PC-3 (cell line): ENCODE measurements at regions not wholly inside any gene's neighbourhood (a gene's known extent, or its start where the extent isn't known, plus 50 kb on each side); places are given as distances from the start of the nearest gene placed in this dataset.

Experiments used
- ATAC-seq: fragments of 200-7000 bp; cut with Tn5 transposase; 2 replicates; pipeline ENCODE4 v1.9.1; 2020; ENCODE audit warnings: mild to moderate bottlenecking, moderate library complexity
- BruUV-seq: library from RNA; stranded (reverse); fragments of 400-500 nt; replicated peaks from 2 replicates; lab custom pipeline; 2021; lab: Mats Ljungman, UMichigan
- CTCF ChIA-PET: fragments of 300-600 bp; sonication (Branson Sonifier 250); formaldehyde crosslinking; loops from one replicate; lab custom pipeline; 2022; ENCODE audit warnings: antibody characterized with exemption; lab: Charles Lee
- POLR2A ChIA-PET: fragments of 300-600 bp; sonication (Branson Sonifier 250); formaldehyde crosslinking; loops from one replicate; lab custom pipeline; 2022; ENCODE audit warnings: antibody characterized with exemption; ENCODE audit not compliant: unreplicated experiment; lab: Charles Lee
- DNase-seq: peaks from one replicate; pipeline ENCODE4 v3.0.0-alpha.2; 2015
- H2AFZ ChIP-seq: fragments of 300-600 bp; sonication (generic); 2 replicates; pipeline ENCODE4 v1.6.0; 2016; ENCODE audit warnings: antibody characterized with exemption, low read length
- H3F3A ChIP-seq: fragments of 300-600 bp; sonication (generic); one replicate; pipeline ENCODE4 v1.6.0; 2017; ENCODE audit warnings: antibody characterized with exemption, low read length, control low read depth, mild to moderate bottlenecking; ENCODE audit not compliant: unreplicated experiment
- H3K27ac ChIP-seq: fragments of 300-600 bp; sonication (generic); 2 replicates; pipeline ENCODE4 v1.5.1; 2016; ENCODE audit warnings: mild to moderate bottlenecking, low read length
- H3K27me3 ChIP-seq: fragments of 300-600 bp; sonication (generic); 2 replicates; pipeline ENCODE4 v1.6.1; 2016; ENCODE audit warnings: low read length, mixed read lengths
- H3K36me3 ChIP-seq: fragments of 300-600 bp; sonication (generic); 2 replicates; pipeline ENCODE4 v1.6.1; 2016; ENCODE audit warnings: low read depth, mixed run types, low read length, mixed read lengths
- H3K4me1 ChIP-seq: fragments of 300-600 bp; sonication (generic); 2 replicates; pipeline ENCODE4 v1.5.1; 2016; ENCODE audit warnings: low read length; ENCODE audit not compliant: insufficient read depth
- H3K4me2 ChIP-seq: fragments of 300-600 bp; sonication (generic); 2 replicates; pipeline ENCODE4 v1.6.0; 2016; ENCODE audit warnings: low read length
- H3K4me3 ChIP-seq: fragments of 300-600 bp; sonication (generic); 2 replicates; pipeline ENCODE4 v1.5.1; 2016; ENCODE audit warnings: mild to moderate bottlenecking, low read length, mixed read lengths
- H3K79me2 ChIP-seq: fragments of 300-600 bp; sonication (generic); 2 replicates; pipeline ENCODE4 v1.6.1; 2017; ENCODE audit warnings: low read length, mixed read lengths
- H3K9ac ChIP-seq: fragments of 300-600 bp; sonication (generic); 2 replicates; pipeline ENCODE4 v1.6.0; 2016; ENCODE audit warnings: mild to moderate bottlenecking, low read length
- H3K9me2 ChIP-seq: fragments of 300-600 bp; sonication (generic); replicated peaks from 2 replicates; pipeline ENCODE4 v1.6.1; 2016; ENCODE audit warnings: mixed run types, low read length, mixed read lengths
- H3K9me3 ChIP-seq: fragments of 300-600 bp; sonication (generic); 2 replicates; pipeline ENCODE4 v1.6.1; 2016; ENCODE audit warnings: low read length, mixed read lengths
- H4K20me1 ChIP-seq: fragments of 300-600 bp; sonication (generic); 2 replicates; pipeline ENCODE4 v1.6.1; 2016; ENCODE audit warnings: low read length, mixed read lengths
- CTCF ChIP-seq: fragments of 300-600 bp; sonication (generic); conservative IDR thresholded peaks from 2 replicates; pipeline ENCODE4 v1.5.1; 2017; ENCODE audit warnings: antibody characterized with exemption, low read depth, mild to moderate bottlenecking, low read length
- EZH2 ChIP-seq: fragments of 300-600 bp; sonication (generic); IDR thresholded peaks from one replicate; pipeline ENCODE4 v1.6.1; 2017; ENCODE audit warnings: antibody characterized with exemption, mild to moderate bottlenecking, low read length; ENCODE audit not compliant: unreplicated experiment
- EZH2phosphoT487 ChIP-seq: fragments of 300-600 bp; sonication (generic); IDR thresholded peaks from 2 replicates; pipeline ENCODE4 v1.6.1; 2018; ENCODE audit warnings: mild to moderate bottlenecking, antibody characterized with exemption, low read length, borderline replicate concordance
- intact Hi-C: fragments of 100-400 bp; cut with micrococcal nuclease; formaldehyde crosslinking; loops from 2 replicates; pipeline ENCODE4 v1.9.0; 2023

- no peak for ATAC-seq
- Histone ChIP-seq H3K4me1 (0 out of 2 replicates have a peak, but pooled peaks cover 7% of the 10 kb centered on the region), H3K27ac (no peak overlapping the region), H3K4me2 (no peak overlapping the region), H2AFZ (no peak overlapping the region), H3K36me3 (no peaks in the 10 kb centered on the region), H3F3A (no peaks in the 10 kb centered on the region), H3K9me3 (no peaks in the 10 kb centered on the region), H4K20me1 (no peaks in the 10 kb centered on the region), H3K27me3 (no peaks in the 10 kb centered on the region), H3K9me2 (no peaks in the 10 kb centered on the region), H3K9ac (no peak overlapping the region), H3K79me2 (no peaks in the 10 kb centered on the region), H3K4me3 (no peak overlapping the region)
- DNase-seq, result no peak
- TF ChIP-seq EZH2 (no peak), CTCF (no peak), EZH2phosphoT487 (no peak)
- intact Hi-C loops, result no loop called here
- ChIA-PET POLR2A (no interaction called here), CTCF (no interaction called here)
- BruUV-seq, result no TSS peak
These were observed 231.0 kb downstream of the INSIG2 start for GRCh38 chr2:118319271-118319684.

GRCh38 chr2:118315606-118316005 is 227.3 kb downstream of the INSIG2 start:
- Histone ChIP-seq H3K79me2 (no peaks in the 10 kb centered on the region), H3K4me2 (no peak overlapping the region), H3K27me3 (no peaks in the 10 kb centered on the region), H4K20me1 (no peaks in the 10 kb centered on the region), H3K9me2 (no peaks in the 10 kb centered on the region), H3K27ac (no peak overlapping the region), H3K36me3 (no peaks in the 10 kb centered on the region), H2AFZ (no peak overlapping the region), H3K4me1 (no peaks in the 10 kb centered on the region), H3K9me3 (no peaks in the 10 kb centered on the region), H3K9ac (no peak overlapping the region), H3F3A (no peaks in the 10 kb centered on the region), H3K4me3 (no peak overlapping the region)
- ChIA-PET CTCF (no interaction called here), POLR2A (no interaction called here)
- ATAC-seq (no peak), DNase-seq (no peak)
- TF ChIP-seq EZH2 (no peak), CTCF (no peak), EZH2phosphoT487 (no peak)
- intact Hi-C loops, result no loop called here
- BruUV-seq, result no TSS peak

- no peaks in the 10 kb centered on the region for H3K27me3 ChIP-seq
- no peaks in the 10 kb centered on the region for H3K9me2 ChIP-seq
- BruUV-seq, result no TSS peak
- H3K79me2 ChIP-seq, result no peaks in the 10 kb centered on the region
- no peak overlapping the region for H3K27ac ChIP-seq
- H4K20me1 ChIP-seq, result no peaks in the 10 kb centered on the region
- H3K4me2 ChIP-seq, result no peak overlapping the region
- H2AFZ ChIP-seq, result no peak overlapping the region
- intact Hi-C loops, result no loop called here
- no peaks in the 10 kb centered on the region for H3F3A ChIP-seq
- H3K9me3 ChIP-seq, result no peaks in the 10 kb centered on the region
- ChIA-PET POLR2A (no interaction called here), CTCF (no interaction called here)
- ATAC-seq (no peak), DNase-seq (no peak)
- no peaks in the 10 kb centered on the region for H3K4me1 ChIP-seq
- no peaks in the 10 kb centered on the region for H3K36me3 ChIP-seq
- TF ChIP-seq CTCF (no peak; the same call in 1 of the 2 replicates), EZH2phosphoT487 (no peak), EZH2 (no peak)
- H3K4me3 ChIP-seq, result no peak overlapping the region
- H3K9ac ChIP-seq, result no peak overlapping the region
These were observed 224.9 kb downstream of the INSIG2 start for GRCh38 chr2:118312969-118313756.
